Ramos (cell line): ENCODE measurements at regions not wholly inside any gene's neighbourhood (a gene's known extent, or its start where the extent isn't known, plus 50 kb on each side); places are given as distances from the start of the nearest gene placed in this dataset.

Experiments used
- in situ Hi-C: fragments of 300-500 bp; cut with MboI; formaldehyde crosslinking; loops from one replicate; pipeline ENCODE4 v1.14.3; 2022; ENCODE audit warnings: low sequenced_read_pairs; ENCODE audit not compliant: unreplicated experiment

DNA sequence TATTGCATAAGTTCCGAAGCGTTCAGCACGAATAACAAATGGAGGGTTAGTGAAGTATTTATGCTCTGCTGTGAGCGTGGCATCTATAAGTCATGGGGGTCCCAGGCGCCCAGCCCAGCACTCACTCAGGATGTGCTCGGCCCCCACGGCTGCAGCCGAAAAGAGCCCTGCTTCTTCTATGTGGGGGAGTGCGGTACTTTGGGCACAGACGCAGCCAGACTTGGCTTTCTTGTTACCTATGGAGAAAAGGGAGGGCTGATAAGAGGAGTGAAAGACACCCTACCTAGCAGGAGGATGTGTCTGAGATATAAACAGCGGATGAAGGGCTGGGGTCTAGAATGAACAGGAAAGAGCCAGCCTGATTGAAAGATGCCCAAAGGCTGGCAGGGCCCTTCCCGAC, 51.4 kb downstream of the MRPL36 start:
- in situ Hi-C loops, result loop anchor here (25.0 kb wide), 1 partner anchor 414 kb away; no protein-coding TSS in a partner anchor

DNA sequence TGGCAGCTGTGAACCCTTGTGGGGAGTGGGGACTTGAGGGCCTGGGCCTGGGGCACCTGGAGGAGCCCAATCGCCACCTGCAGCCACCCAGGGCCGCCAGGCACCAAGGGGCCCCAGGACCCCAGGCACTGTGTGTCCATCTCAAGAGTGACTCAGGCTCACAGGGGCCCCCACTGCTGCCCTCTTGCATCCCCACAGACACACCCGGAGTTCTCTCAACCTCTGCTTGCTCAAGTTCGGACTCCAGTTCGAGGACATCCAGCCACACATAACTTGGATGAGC, 51.9 kb downstream of the MRPL36 start:
- in situ Hi-C loops, result loop anchor here (25.0 kb wide), 1 partner anchor 415 kb away; no protein-coding TSS in a partner anchor

DNA sequence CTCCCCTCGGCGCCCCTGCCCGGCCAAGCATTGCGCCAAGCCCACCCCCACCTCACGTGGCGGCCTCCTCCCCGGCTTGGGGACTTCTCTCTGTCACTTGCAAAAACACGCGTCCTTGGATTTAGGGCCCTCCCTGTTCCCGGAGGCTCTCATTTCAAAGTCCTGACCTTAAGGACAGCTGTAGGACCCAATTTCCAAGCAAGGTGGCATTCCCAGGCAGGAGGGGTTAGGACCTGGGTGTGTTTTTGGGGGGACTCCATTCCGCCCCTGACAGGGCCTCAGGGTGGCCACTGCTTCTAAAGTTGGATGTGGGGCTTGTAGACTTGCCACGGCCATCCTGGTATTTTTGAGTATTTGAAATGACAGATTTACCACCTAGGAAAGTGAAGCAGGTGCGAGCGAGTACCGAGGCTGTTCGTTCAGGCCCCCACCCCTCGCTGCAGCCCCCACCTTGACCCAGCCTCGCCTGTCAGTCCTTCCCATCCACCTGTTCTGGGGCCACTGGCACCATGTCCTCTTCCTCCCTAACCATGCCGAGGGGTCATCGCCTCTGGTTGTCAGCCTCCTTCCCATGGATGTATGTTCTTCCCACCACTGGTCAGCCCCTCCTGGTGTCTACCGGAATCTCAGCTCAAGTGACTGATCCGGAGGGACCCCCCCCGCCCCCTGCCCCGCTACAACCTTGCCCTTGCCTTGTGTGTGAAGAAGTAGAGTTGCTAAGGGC, 52.4 kb downstream of the MRPL36 start:
- in situ Hi-C loops, result loop anchor here (25.0 kb wide), 1 partner anchor 415 kb away; no protein-coding TSS in a partner anchor

DNA sequence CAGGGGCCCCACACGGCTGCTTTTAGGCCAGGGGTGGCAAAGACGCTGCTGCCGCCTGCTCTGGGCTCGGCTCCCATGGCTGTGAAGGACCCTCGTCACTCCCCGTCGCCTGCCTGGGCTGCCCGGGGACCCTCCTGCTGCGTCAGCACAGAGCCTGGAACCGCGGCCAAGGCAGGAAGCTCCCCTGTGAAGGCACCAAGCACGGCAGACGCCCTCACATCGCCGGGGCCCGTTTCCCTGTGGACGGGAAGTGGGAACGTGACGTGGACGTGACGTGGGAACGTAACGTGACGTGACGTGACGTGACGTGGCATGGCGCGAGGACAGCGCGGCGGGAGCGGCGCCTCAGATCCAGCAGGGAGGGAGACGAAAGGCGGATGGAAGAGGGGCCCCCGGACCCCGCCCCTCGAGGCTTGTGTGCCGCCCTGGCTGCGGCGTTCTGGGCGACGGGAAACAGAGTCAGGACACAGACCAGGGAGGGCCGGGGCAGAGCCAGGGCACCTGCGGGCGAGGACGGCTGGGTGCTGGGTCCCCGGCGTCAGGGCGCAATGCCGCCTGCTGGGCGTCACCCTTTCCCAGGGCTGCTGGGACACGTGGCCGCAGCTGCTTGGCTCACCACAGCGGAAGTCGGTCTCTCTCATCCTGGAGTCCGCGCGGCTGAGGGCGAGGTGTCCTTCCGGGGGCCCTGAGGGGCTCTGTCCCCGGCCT, 53.1 kb downstream of the MRPL36 start:
- in situ Hi-C loops, result loop anchor here (25.0 kb wide), 1 partner anchor 416 kb away; no protein-coding TSS in a partner anchor

DNA sequence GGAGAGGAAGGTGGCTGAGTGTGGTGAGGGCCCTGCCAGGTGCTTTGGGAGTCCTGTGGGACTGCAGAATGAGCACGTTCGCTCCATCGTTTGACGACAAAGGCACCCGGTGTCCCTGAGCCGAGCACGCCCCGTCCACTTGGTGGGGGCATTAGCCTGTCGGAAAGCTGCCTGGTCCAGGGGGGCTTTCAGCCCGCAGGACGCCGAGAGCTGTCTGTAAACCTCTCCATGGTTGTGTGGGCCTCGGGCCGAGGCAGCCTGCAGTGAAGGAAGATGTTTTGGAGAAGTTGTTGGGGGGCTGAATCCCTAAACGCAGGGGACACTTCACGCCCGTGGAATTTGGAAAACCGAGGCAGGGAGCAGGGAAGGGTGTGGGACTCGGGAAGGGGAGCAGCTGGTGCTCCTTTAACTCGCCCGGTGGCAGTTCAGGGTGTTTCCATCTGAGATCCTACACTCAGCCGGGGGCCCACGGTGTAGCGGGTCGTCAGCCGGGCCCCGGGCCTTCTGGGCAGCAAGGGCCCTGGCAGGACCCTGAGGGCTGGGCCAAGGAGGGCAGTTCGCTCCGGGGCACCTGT, 53.8 kb downstream of the MRPL36 start:
- in situ Hi-C loops, result loop anchor here (25.0 kb wide), 1 partner anchor 416 kb away; no protein-coding TSS in a partner anchor

DNA sequence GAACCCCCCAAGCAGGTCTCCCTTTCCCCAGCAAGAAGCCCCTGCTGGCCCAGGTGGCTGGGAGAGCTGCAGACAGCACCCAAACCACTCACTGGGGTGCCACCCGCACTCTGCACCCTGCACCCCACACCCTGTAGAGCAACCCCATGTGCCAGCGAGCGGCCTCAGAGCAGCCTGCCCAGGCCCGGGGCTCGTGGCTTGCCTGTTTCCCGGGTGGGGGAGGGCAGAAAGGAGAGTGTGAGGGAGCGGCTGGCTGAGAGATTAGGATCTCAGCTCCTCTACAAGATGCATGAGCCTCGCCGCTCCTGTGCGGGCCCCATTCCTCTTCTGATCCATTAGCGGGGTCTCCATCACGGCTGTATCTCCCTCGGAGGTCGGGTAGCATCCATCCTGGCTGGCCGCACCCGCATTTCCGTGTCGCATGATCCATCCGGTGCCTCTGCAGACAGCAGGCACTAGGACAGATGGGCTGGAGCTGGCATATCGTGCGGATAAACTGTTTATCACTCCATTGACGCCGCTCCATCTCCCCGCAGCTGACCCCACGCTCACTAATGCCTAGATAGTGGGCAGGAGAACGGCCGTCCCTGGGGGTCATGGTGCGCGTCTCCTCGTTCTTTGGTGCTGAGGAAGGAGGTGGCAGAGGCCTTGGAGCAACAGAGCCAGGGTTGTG, 54.4 kb downstream of the MRPL36 start:
- in situ Hi-C loops, result loop anchor here (25.0 kb wide), 1 partner anchor 417 kb away; no protein-coding TSS in a partner anchor

DNA sequence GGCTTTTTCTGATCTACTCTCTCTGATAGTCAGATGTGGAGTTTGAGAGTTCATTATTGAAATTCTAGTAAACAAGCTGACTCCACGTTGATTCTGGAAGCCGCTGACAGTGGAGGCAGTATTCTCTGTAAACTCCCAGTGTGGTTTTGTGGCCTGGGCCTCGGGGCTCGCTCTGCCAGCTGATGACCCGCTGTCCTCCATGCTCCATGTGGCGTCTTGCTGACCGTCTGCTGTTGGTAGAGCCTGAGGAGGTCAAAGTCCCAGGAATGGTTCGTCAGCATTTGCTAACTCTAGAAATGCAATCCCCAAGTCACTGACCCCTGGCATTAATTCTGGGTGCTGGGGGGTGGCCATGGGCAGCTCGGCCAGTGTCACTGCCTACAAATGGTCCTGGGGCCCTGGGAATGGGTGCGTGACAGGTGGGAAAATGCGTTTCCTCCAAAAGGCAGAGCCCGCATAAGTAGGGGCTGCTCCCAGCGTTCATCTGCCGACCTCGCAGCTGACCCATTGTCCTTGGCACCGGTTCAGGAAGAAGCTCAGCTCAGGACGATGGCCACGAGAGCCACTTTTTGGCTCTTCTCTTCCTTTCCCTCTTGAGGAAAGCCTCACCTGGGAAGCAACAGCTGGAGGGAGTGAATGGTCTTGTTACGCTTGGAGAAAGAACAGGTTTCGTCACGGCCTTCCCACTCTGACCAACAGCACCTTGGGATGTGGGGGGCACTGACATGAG, 55.1 kb downstream of the MRPL36 start:
- in situ Hi-C loops, result loop anchor here (25.0 kb wide), 1 partner anchor 418 kb away; no protein-coding TSS in a partner anchor

DNA sequence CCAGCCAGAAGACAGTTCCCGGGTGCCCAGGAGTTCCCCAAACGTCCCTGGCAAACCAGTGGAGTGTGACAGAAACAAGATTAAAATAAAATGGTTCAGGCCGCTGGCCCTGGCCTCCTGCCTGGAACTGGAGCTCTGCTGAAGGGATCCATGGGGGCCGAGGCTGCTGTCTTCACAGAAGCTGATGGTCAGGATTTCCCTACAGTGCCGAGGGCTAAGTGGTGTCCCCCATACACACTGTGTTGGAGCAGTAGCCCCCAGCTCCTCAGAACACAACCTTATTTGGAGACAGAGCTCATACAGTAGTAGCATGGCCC, 55.9 kb downstream of the MRPL36 start:
- in situ Hi-C loops, result loop anchor here (25.0 kb wide), 1 partner anchor 419 kb away; no protein-coding TSS in a partner anchor

DNA sequence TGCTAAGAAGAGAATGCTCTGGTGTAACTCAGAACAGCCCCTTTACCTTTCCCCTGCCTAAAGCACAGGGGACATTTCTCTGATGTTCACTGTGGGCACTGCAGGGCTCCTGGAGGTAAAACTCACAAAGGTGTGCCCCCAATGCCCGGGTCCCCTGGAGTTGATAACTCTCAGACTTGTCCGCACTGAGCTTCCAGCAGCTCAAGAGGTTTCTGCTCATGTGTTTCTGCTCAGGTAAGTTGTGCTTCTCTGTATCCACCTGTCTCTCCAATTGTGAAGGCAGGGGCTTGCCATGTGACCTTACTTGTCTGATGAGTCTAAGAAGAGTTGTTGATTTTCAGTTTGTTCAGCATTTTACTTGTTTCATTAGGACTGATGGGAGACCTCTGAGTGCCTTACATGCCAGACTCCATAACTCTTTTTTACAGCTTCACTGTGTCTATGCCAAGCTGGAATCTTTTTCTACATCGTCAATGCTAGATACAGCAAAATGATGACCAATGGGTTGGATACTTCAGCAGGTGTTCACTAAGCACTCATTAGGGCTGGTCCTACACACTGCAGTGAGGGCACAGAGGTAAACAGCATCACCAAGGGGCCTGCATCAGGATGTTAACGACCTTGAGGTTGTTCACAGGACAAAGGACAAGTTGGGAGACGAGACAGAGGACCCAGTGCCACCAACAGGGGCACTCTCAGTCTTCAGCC, 56.4 kb downstream of the MRPL36 start:
- in situ Hi-C loops, result loop anchor here (25.0 kb wide), 1 partner anchor 419 kb away; no protein-coding TSS in a partner anchor

DNA sequence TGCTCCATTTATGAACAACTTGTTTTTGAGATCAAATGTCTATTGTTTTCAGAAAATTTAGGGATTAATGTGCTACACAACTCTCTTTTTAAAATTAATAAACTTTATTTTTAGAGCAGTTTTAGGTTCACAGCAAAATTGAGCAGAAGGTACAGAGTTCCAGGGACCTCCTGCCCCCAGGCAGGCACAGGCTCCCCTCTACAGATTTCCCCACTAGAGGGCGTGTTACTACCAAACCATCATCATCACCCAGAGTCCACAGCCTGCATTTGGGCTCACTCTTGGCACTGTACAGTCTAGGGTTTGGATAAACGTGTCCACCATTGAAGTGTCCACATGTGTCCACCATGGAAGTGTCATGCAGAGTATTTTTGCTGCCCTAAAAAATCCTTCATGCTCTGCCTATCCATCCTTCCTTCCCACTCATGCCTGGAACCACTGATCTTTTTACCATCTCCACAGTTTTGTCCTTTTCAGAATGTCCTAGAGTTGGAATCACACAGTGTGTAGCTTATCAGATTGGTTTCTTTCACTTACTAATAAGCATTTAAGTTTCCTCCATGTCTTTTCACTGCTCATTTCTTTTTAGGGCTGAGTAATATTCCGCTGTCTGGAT, 61.7 kb downstream of the MRPL36 start:
- in situ Hi-C loops, result loop anchor here (5.0 to 25.0 kb wide), 2 partner anchors 279 to 424 kb away; no protein-coding TSS in a partner anchor

DNA sequence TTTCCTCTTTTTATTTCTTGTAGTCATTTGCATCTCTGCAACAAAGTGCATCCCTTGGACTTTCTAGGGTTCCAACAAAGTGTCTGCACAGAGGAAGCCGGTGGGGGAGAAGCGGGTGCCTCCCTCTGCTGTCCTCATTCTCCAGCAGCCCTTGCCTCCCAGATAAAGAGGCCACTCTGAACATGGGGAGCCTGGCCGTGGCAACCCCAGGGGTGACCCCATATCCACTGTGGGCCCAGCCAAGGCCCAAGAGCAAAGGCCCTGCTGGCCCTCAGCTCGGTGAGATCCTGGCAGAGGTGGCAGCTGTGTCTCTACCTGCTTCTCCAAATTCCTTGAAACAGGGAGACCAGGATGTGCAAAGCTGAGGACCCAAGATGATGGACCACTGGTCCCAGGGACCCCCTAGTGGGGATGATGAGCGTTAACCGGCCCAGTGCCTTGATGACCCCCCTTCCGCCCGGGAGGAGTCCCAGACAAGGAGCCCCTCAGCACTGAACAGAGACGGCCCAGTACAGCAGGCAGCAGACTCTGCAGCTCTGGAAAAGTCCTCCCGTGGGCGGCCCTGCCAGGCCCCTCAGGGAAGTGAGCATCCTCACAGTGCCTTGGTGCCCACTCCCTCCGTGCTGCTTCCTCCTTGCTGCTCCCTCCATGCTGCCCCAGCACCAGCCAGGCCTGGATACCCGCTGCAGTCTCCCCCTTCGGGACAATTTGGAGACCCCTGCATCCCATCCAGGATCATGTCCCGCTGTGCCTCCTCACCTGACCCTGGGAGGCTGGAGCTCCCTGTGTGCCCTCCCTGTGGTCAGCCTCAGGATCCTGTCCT, 62.5 kb downstream of the MRPL36 start:
- in situ Hi-C loops, result loop anchor here (5.0 to 25.0 kb wide), 2 partner anchors 280 to 425 kb away; no protein-coding TSS in a partner anchor

DNA sequence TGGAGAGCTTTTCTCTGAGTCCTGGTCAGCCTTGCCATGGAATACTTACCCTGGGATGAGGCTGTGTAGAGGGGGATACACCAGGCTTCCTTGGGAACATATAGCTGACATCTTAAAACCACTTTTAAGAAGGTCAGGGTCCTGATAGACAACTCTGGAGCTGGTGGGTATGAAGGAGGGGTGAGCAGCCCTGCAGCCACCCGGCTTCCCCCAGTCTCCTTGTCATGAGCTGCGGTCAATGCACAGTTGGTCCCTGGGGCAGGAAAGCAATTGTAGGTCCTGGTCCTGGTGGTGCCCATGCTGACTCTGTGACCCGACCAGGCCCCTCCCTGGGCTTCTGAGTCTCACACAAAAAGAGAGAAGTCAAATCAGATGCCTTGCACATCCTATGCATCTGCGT, 63.6 kb downstream of the MRPL36 start:
- in situ Hi-C loops, result loop anchor here (5.0 to 25.0 kb wide), 2 partner anchors 281 to 426 kb away; no protein-coding TSS in a partner anchor

DNA sequence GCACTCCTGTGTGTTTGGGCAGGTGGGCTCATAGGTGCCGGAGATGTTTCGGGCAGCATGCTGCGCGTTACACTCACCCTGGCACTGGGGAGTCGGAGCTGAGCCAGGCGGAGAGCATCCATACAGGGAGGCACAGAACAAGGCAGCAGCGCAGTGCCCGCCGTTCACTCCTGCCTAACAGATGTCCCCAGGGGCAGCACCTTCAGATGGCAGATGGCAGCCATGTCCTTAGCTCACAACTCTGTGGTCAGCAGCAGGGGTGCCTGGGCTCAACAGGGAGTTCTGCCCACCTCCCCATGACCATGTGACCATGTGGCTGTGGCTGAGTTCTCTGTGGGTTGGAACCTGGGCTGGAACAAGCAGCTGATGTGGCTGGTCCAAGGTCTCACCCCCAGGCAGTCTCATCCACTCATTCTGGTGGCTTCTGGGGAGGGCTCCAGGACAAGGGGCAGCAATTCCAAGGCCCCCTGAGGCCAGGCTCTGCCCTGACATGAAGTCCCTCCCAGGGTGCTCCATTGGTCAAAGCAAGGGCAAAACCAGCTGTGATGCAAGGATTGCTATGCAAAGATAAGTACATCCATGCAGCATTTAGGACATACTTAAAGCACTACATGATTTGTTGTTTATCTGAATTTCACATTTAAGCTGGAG, 64.2 kb downstream of the MRPL36 start:
- in situ Hi-C loops, result loop anchor here (5.0 to 25.0 kb wide), 2 partner anchors 282 to 427 kb away; no protein-coding TSS in a partner anchor

DNA sequence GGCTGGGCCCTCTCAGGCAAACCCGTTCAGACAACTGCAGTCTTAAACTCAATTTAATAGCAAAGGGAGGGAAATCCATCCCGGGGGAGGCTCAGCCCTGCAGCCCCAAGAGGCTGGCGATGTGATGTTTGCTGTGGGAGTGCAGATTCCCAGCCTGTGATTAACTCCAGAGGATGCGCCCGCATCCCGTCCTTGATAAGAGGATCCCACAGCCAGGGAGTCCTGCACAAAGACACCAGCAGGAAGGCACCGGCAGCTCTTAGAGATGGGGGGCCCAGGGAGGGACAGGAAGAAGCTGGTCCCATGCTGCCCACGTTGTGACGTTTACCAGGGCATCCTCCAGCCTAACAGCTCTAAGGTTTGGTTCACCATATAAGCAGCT, 64.7 kb downstream of the MRPL36 start:
- in situ Hi-C loops, result loop anchor here (5.0 to 25.0 kb wide), 2 partner anchors 282 to 427 kb away; no protein-coding TSS in a partner anchor

DNA sequence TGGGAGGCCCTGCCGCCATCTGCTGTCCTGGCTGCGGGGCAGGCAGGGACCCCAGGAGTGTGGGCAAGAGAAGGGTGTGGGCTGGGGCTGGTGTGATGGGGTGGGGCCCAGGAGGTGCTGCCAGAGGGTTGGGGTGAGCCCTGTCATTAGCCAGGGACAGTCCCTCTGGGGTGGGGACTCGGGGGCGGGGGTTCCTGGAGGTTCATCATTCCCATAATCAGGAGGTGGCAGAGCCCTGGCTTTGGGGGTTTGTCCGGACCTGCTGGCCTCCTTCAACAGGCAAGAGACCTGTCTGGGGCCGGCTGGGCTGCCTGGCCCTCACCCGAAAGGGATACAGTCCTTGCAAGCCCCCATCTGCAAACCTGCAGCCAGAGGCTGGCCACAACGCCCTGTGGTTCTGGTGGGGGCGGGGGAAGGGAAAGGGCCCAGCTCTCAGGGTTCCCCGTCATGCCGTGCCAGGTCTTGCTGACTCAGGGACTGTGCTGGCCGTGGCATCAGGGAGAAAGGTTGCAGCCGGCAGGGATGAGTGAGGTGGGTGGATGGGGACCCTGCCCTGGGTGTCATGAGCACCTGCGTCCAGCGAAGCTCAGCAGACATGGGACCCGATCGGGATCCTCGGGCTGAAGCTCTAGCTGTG, 65.2 kb downstream of the MRPL36 start:
- in situ Hi-C loops, result loop anchor here (25.0 kb wide), 1 partner anchor 428 kb away; no protein-coding TSS in a partner anchor

DNA sequence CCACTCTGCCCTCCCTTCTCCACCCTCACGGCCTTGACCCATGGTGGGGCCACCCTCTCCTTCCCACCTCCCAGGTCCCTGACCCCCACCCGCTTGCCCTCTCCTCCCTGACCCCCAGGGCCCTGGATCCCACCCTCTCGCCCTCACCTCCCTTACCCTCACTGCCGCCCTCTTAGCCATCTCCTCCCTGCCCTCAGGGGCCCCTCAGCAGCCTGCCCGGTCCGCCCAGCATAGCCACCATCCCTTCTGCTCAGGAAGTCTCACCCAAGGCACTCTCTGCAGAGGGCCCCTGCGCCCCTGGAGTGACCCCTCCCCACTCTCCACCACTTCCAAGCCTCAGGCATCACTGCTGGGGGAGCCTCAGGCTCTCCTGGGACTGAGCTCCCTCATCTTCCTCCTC, 66.3 kb downstream of the MRPL36 start:
- in situ Hi-C loops, result loop anchor here (25.0 kb wide), 1 partner anchor 429 kb away; no protein-coding TSS in a partner anchor

DNA sequence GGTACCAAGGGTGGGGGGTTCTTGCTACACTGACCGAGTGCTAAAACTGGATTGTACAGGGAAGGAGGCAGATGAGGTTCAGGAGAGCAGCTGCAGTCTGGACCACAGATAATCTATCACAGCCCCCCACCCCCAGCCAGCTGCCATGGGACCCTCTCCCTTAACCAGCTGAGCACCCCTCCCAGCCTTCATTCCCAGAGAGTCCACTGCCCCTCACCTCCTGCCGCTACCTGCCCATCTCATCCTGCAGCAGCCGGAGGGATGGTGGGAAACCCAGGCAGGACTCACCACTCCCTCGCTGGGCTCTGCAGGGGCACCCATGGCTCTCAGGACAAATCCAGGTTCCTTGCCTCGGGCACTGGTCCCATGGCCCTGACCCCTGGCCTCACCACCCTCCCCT, 66.7 kb downstream of the MRPL36 start:
- in situ Hi-C loops, result loop anchor here (25.0 kb wide), 1 partner anchor 429 kb away; no protein-coding TSS in a partner anchor
